ENCODE measurements at regions not wholly inside any gene's neighbourhood (a gene's known extent, or its start where the extent isn't known, plus 50 kb on each side); places are given as distances from the start of the nearest gene placed in this dataset.

DNA sequence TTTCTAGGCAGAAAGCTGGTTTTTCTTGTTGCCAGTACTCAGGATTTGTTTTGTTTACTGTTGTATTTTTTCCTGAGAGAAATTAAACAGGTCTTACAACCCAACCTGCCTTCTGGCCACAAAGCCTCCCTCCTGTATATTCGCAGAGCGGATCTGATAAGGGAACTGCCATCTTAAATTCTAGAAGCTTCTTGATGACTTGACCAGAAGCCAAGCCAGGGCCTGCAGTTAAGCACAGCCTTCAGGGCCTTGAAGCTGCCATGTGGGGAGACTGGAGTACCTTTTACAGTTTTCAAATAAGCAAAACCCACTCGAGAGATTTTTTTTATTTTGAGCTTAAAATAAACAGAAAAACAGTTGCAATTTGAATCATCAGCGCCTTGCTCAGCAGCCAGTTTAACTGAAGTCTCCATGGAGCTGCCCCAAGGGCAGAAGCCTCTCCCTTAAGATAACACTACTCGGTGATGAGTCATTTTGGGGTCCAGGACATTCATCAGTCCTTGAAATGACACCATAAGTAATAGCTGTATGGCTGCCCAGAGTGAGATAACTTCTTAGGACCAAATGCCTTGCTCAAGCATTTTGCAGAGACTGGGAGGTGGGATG, 51.5 kb upstream of the PHLPP1 start:
- Histone ChIP-seq H3K4me3 (ENCODE audit: low read depth, low read length) (no peak overlapping the region), H3K36me3 (ENCODE audit: control insufficient read depth, insufficient read depth, low read length) (no peaks in the 10 kb centered on the region), H3K27me3 (ENCODE audit: control insufficient read depth, insufficient read depth, low read length) (no peaks in the 10 kb centered on the region)
- TF ChIP-seq, protein P1, sequence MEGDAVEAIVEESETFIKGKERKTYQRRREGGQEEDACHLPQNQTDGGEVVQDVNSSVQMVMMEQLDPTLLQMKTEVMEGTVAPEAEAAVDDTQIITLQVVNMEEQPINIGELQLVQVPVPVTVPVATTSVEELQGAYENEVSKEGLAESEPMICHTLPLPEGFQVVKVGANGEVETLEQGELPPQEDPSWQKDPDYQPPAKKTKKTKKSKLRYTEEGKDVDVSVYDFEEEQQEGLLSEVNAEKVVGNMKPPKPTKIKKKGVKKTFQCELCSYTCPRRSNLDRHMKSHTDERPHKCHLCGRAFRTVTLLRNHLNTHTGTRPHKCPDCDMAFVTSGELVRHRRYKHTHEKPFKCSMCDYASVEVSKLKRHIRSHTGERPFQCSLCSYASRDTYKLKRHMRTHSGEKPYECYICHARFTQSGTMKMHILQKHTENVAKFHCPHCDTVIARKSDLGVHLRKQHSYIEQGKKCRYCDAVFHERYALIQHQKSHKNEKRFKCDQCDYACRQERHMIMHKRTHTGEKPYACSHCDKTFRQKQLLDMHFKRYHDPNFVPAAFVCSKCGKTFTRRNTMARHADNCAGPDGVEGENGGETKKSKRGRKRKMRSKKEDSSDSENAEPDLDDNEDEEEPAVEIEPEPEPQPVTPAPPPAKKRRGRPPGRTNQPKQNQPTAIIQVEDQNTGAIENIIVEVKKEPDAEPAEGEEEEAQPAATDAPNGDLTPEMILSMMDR (IDR thresholded peaks at IDR 0.05; ENCODE audit: insufficient read depth, low read length, poor library complexity, severe bottlenecking) = no peak
- no peak for DNase-seq (ENCODE audit: low read depth)

DNA sequence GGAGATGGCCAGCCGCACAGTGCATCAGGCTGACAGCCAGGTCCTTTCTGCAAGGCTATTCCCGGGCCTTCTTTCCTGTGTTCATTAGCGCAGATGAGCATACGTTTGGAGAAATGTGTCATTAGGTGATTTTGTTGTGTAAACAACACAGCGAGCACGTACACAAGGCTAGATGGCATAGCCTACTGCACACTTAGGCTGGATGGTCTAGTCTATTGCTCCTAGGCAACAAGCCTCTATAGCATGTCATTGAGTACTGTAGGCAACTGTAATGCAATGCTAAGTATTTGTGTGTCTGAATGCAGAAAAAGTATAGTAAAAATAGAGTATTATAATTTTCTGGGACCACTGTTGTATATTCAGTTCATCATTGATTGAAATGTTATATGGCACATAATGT, 50.9 kb upstream of the PHLPP1 start:
- Histone ChIP-seq H3K4me3 (ENCODE audit: low read depth, low read length) (no peak overlapping the region), H3K27me3 (ENCODE audit: control insufficient read depth, insufficient read depth, low read length) (no peaks in the 10 kb centered on the region), H3K36me3 (ENCODE audit: control insufficient read depth, insufficient read depth, low read length) (no peaks in the 10 kb centered on the region)
- TF ChIP-seq, protein P1 (IDR thresholded peaks at IDR 0.05; ENCODE audit: insufficient read depth, low read length, poor library complexity, severe bottlenecking) = no peak
- DNase-seq (ENCODE audit: low read depth) = no peak

DNA sequence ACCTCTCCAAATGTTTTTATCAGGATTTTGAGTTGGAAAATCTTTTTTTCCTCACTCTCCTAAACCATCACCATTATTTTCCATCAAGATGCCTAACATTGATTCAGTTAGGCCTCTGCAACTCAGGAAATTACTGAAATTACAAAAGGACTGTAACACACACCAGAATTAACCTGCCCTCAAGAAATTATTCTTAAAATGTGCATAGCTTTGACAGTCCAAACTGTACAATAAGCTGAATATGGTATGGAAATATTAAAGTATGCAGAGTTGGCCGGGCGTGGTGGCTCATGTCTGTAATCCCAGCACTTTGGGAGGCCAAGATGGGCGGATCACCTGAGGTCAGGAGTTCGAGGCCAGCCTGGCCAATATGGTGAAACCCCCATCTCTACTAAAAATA, 50.2 kb upstream of the PHLPP1 start:
- no peaks in the 10 kb centered on the region for H3K36me3 ChIP-seq (ENCODE audit: control insufficient read depth, insufficient read depth, low read length)
- TF ChIP-seq, protein P1 (IDR thresholded peaks at IDR 0.05; ENCODE audit: insufficient read depth, low read length, poor library complexity, severe bottlenecking) = no peak
- DNase-seq (ENCODE audit: low read depth) = no peak

More for the DNA sequence above, 50.2 kb upstream of the PHLPP1 start:
- Histone ChIP-seq H3K4me3 (ENCODE audit: low read depth, low read length) (no peak overlapping the region), H3K27me3 (ENCODE audit: control insufficient read depth, insufficient read depth, low read length) (no peaks in the 10 kb centered on the region)

Measured in kidney epithelial cell (primary cell).